ENCODE measurements at regions not wholly inside any gene's neighbourhood (a gene's known extent, or its start where the extent isn't known, plus 50 kb on each side); places are given as distances from the start of the nearest gene placed in this dataset.

DNA sequence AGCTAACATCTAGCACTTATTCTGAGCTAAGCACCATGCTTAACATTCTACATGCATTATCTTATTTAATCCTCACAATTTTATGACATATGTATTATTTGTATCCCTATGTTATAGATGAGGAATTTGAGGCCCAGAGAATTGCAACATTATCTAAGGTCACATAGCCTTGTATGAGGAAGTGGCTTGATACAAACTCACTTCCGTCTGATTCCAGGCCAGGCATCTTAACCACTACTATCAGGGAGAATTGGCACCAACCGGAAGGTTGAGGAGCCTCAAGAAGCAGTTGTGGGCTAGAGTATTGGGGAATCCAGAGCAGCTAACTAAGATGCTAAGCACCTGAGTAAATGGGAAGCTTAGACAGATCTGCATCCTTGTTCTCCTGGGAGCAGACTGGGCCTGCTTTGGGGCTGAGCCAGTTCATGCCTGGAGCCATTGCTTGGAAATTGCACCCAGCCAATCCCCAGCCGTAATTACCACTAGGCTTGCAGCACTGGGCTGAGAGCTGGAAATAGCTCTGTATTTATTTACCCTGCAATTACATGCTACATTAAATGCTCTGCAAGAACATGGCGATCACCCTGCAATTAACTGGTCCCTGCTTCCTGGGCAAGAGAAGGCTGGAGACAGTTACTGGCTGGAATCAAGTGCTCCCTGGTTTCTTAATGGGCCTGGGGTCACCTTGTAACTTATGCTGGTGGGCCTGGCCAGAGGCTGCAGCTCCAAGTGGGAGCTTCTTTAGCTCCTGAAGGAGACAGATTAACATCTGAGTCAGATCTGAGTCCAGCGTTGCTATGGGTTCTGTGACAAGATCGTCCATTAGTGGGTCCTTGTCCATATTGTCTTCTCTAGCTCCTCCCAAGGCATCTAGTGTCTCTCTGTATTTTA is 273.1 kb upstream of the CCL2 start:
- in situ Hi-C loops (cut with HindIII; ENCODE audit: low sequenced_read_pairs) = no loop called here

DNA sequence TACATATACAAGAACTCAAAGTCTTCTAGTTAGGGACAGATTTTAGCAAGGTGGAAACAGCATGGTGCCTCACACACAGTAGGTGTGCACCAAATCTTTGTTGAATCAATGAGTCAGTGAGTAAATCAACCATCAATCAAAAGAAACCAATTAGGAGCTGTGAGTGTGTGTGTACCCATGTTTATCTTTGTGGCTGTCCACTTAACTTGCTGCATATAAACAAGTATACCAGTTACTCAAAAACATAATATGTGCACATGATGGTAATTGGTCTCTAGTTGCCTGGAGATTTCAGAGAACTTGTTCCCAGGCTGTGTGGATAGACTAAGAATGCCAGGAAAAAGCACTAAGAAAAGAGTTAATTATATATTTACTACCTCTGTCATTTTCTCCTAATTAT is 272.2 kb upstream of the CCL2 start:
- in situ Hi-C loops (cut with HindIII; ENCODE audit: low sequenced_read_pairs) = no loop called here

DNA sequence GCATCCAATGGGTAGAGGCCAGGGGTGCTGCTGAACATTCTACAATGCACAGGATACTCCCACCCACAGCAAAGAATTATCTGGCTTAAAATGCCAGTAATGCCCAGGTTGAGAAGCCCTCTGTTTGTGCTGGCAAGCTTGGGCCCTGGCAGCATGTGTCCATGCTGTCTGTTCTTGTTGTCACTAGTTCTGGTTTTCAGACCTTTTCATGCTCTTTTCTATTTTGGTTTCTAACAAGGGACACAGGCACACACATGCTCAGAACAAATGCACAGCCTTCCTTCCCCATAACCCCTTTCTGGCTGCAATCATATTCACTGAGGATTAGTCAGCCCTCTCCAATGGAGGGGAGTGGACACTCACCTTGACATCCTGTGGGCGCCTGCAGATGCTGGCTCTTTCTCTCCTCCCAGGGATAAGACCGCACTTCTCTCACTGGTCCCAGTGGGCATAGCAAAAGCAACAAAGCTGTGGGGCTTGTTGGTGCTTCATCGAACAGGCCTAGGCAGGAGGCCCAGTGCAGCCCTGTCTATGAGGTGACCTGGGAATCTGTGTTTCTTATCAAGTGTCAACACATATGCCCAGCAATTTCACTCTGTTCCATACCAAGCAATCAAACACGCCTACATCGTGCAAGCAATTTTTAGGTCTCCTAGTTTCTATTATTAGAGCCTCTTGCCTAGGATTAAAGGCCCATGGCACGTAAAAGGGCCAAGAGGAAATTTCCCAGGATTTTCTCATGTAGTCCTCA is 271.1 kb upstream of the CCL2 start:
- in situ Hi-C loops (cut with HindIII; ENCODE audit: low sequenced_read_pairs) = no loop called here

DNA sequence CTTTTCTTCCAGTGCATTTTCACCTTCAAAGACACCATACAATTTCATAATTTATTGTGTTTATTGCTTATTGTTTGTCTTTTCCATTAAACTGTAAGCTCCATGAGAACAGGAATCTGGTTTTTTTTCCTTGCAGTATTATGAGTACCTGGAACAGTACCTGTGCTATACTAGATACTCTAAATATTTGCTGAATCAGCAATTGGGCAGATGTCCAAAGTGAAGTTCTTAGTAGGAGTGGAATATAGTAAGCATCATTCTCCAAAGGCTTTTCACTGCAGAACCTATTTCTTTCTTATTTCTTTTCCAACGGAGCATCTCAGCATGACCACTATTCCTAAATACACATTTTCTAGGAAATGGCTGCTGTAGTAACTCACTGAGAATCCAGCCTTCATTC is 269.0 kb upstream of the CCL2 start:
- in situ Hi-C loops (cut with HindIII; ENCODE audit: low sequenced_read_pairs) = no loop called here

DNA sequence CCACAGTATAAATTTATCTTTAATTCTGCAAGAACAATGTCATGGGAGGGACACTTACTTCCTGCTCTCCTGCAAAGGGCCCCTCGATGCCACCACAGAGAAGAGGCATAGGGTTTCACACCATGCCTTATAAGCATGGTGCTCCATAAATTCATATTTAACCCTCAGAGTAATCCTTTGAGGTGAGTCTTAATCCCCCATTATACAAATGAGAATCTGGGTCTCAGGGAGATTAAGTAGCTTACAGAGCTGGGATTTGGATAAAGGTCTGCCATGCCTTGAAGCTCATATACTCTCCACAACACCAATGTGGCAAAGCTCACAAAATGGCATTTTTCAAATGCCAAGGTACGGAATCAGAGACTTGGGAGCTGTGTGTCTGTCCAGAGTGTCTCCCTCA is 268.5 kb upstream of the CCL2 start:
- in situ Hi-C loops (cut with HindIII; ENCODE audit: low sequenced_read_pairs) = no loop called here

DNA sequence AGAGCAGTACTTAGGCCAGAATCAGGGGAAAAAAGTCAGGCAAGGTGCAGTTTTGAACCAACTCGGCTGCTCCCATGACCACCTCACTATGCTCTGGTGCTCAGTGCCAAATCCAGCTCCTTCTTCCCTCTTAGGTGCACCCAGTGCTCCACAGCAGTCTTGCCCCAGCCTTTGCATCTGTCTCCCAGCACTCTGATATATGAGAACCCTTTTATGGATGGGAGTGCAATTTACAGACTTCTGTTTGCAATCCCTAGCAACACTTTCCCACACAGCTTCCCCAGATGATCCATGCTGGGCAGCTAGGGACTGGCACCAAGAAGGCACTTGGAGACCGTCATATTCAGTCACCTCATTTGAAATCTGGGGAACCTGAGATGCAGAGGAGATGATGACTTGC is 267.9 kb upstream of the CCL2 start:
- in situ Hi-C loops (cut with HindIII; ENCODE audit: low sequenced_read_pairs) = no loop called here

DNA sequence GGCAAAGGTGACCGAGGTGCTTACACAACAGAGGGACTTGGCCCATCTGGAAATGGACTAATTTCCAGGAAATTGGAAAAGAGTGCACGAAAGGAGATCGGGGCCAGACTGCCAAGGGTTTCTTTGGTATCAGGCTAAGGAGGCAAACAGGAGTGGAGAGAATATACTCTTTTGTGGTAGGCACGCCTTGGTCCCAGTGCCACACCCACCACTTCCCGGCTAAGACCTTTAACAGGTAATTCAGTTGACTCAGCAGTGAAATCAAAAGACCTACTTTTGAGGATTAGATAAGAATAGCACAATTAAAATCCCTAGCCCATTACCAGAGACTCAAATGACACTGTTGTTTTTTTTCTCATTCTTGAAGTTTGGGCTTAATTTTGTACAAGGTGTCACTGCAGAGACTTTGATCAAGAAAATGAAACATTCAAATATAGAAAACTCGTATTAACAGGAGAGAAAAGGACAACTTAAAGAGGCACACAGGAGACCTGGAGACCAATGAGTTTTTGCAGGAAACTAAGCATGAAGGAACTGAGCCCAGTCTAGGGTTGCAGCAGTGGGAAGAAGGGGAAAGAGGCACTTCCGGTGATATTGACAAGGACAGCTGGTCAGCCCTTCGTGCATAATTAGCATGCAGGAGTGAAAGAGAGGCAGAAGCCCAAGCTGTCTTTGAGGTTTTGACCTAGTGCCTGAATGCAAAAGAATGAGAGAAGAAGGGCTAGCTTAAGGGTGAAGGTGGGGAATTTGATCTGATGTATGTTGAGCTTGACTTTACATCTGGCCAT is 265.5 kb upstream of the CCL2 start:
- in situ Hi-C loops (cut with HindIII; ENCODE audit: low sequenced_read_pairs) = no loop called here

DNA sequence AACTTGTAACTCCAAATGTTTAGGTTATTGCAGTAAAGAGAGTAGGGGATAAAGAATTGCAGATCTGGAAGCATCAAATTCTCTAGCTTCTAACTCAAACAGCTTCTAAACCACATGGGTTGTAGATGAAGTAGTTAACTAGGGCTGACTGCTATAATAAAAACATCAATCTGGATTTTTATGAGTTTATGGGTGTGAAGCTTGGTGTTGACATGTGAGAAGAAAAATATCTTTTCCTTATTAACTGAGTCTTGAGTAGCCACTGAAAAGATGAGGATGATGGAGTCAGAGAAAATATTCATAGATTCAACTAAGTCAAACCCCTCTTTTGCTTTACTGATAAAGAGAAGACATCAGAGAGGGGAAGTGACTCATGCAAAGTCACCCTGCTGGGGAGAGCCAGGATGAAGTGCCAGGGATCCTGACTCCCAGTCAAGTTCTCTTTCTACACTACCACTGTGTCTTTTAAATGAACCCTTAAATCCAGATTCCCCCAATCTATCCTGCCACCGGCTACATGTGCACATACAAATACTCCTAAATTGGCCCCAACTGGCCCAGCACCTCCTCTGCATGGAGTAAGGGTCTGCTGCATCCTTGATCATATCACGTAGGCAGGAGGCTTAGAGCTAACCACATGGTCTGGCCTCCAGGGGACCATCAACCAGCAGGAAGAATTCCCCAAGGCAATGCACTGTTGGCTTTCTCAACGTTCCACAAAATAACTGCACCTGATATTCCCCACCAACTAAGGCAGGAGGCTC is 264.0 kb upstream of the CCL2 start:
- in situ Hi-C loops (cut with HindIII; ENCODE audit: low sequenced_read_pairs) = no loop called here

DNA sequence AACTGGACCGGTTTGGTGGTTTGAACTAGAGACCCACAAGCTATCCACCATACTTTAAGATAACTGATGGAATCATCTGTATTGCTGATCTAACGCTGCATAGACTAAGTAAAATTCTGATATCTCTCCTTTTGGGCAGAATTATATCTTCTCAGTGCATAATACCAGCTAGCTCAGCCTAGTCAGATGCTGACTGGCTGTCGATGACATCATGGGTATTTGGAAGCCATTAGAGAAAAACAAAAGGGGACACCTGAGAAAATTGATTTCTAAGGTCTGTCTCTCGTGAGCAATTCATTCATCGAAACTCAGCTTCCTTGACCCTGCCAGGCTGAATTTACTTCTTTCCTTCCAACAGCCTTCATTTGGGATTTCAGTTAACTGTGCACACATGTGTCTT is 263.0 kb upstream of the CCL2 start:
- in situ Hi-C loops (cut with HindIII; ENCODE audit: low sequenced_read_pairs) = no loop called here

DNA sequence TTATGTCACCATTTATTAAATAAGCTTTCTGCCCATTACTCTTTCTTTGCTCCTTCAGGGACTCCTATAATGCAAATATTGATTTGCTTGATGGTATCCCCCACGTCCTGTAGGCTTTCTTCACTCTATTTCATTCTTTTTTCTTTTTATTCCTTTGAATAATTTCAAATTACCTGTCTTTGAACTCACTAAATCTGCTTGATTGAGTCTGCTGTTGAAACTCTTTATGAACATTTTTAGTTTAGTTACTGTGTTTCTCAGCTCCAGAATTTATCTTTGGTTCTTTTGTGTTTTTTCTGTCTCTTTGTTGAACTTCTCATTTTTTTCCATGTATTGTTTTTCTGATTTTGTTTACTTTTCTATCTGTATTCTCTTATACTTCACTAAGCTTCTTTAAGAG is 254.4 kb upstream of the CCL2 start:
- in situ Hi-C loops (cut with HindIII; ENCODE audit: low sequenced_read_pairs) = no loop called here

DNA sequence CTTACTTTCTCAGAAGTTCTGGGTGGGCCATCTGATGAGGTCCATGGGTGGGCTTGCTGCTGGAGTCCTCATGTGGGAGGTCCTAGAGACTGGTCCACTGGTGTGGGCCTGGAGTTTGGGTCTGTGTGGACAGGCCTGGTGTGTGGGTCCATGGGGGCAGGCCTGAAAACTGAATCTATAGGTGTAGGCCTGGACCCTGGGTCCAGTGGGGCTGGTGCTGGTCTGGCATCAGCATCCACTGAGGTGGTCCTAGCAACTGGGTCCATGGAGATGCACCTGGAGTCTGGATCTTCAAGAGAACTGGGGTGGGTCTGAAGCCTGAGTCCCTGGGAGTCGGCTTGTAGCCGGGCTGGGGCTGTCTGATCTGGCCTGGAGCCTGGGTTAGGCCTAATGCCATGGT is 253.8 kb upstream of the CCL2 start:
- in situ Hi-C loops (cut with HindIII; ENCODE audit: low sequenced_read_pairs) = no loop called here

DNA sequence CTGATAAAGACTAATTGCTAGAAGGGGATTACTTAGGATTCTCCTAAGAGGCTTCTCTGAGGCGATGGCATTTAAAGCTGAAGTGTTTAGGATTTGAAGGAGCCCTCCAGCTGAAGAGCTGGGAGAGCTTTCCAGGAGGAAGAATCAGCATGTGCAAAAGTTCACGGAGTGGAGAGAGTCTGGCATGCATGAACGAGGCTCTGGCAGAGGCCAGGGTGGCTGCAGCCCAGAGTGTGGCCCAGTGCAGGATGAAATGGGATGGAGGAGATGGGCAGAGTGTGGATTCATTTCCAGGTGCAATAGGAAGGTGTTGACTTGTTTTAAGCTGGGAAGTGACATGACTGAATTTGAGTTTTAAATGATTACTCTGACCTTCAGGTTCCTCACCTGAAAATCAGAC is 249.0 kb upstream of the CCL2 start:
- in situ Hi-C loops (cut with HindIII; ENCODE audit: low sequenced_read_pairs) = no loop called here

DNA sequence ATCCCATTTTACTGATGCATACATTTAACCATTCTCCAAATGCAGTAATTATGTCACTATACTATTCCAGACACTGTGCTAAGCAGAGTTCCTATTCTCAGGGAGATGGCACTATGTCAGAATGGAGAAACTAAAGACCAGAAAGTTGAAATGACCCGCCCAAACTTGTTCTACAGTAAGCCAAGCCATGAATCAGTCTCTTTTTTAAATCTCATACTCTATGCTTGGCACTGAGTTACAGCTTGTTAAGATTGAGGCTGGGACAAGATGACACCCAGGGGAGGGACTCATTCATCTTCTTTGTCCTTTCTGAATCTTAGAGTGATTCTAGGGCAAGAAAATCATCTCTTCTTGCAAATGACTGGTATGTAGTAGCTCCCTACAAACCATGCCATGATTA is 247.0 kb upstream of the CCL2 start:
- in situ Hi-C loops (cut with HindIII; ENCODE audit: low sequenced_read_pairs) = no loop called here

DNA sequence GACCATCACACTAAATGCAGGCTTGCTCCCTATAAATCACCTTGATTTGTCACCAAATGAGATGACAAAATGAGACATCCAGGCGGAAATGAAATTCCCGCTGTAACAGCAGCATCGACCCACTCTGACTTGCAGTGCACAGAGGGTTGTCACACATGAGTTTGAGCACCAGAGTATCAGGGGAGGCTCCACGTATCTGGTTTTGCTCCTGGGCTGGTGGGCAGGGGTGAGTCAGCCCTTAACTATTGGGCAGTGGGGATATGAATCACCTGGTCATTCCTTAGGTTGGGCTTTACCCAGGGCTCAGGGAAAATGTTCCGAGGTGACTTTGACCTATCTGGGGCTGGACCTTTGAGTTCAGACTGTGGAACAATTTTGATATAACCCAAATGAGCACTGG is 245.2 kb upstream of the CCL2 start:
- in situ Hi-C loops (cut with HindIII; ENCODE audit: low sequenced_read_pairs) = no loop called here

DNA sequence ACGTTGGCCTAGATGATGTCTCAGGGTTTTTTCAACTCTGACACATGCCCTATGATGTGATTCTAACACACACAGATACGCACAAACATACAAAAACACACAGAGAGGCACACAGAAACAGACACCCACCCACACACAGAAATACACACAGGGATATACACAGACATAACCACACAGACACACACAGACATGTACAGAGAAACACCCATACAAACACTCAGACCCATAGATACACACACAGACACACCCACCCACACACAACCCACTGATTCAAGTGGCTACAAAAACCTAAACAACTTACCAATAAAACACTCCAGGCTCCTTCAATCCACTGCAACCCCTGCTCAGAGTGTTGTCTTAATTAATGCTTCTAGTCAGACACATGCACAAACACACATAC is 244.6 kb upstream of the CCL2 start:
- in situ Hi-C loops (cut with HindIII; ENCODE audit: low sequenced_read_pairs) = no loop called here

DNA sequence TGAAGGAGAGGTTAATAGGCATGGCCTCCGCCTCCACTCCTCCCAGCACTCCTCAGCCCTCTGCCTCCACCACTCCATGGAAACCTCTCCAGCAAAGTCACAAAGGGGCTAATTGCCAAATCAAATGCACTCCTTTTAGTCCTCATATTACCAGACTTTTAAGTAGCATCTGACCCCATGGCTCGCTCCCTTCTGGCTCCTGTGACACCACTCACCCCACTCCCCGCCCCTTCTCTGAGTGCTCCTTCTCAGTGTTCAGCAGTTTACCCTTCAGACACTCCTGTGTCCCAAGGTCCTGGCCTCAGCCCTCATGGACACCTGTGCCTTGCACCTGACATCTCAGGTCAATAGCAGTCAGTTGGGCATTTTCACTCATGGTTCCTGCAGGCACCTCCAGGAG is 243.5 kb upstream of the CCL2 start:
- in situ Hi-C loops (cut with HindIII; ENCODE audit: low sequenced_read_pairs) = no loop called here

DNA sequence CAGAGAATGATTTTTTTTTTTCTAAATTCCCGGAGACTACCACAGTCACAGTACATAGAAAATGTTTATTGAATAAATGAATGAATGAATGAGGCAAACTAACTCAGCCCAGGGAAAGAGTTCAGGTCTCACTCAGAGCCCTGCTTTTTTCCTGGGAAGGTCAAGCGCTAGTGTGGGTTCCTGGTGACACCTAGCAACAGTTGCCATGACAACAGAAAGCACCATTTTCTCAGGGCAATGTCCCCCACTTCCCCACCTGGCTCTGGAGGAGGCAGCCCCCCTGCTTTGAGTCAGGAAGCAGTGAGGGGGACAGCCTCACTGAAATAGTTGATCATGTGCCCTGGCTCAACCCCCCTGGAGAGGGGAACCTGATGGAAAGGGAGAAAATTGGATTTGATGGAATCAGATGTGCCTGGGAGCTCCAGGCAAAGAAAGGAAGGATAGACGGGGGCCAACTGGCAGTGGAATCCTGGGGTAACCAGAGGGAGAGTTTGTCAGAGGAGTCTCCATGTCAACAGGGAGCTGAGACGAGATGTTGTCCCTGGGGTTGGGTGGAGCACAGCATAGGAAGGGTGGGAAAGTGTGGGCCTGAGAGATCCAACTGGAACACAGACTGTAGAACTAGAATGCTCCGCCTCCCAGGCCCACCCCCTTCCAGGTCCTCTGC is 242.2 kb upstream of the CCL2 start:
- in situ Hi-C loops (cut with HindIII; ENCODE audit: low sequenced_read_pairs) = no loop called here

DNA sequence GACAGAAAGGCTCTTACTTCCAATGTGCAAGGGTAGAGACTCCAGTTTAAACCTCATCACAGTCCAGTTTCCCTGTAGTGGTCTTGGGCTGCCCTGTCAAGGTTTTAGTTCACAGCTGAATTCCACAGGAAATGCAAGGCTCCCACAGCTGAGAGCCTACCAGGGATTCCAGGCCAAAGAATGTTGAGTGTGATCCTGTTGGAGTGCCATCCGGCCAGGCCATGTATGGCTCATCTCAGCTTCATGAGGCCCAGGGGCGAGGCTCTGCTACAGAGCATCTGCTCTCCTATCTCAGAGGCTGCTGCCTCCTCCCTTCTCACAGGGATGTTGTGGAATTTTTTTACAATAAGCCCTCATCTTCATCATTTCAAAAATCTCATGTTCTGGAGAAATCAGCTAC is 239.8 kb upstream of the CCL2 start:
- in situ Hi-C loops (cut with HindIII; ENCODE audit: low sequenced_read_pairs) = no loop called here

DNA sequence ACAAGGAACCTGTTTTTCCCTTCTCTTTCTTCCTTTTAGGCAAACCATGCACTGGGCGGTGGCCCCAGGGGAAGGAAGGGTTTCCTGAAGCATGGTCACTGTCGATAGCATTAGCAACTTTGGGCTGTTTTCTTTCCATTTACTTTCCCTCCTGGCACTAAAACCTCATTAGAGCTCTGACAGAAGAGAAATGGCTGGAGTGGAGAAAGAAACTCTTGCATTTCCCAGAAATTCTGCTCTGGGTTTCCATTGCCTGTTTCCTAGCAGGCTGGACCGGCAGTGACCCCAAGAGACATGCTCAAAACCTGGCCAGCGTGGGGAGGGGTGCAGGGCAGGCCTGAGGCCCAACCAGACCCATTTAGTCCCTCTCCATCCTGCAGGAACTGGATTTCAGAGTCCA is 230.7 kb upstream of the CCL2 start:
- in situ Hi-C loops (cut with HindIII; ENCODE audit: low sequenced_read_pairs) = no loop called here

DNA sequence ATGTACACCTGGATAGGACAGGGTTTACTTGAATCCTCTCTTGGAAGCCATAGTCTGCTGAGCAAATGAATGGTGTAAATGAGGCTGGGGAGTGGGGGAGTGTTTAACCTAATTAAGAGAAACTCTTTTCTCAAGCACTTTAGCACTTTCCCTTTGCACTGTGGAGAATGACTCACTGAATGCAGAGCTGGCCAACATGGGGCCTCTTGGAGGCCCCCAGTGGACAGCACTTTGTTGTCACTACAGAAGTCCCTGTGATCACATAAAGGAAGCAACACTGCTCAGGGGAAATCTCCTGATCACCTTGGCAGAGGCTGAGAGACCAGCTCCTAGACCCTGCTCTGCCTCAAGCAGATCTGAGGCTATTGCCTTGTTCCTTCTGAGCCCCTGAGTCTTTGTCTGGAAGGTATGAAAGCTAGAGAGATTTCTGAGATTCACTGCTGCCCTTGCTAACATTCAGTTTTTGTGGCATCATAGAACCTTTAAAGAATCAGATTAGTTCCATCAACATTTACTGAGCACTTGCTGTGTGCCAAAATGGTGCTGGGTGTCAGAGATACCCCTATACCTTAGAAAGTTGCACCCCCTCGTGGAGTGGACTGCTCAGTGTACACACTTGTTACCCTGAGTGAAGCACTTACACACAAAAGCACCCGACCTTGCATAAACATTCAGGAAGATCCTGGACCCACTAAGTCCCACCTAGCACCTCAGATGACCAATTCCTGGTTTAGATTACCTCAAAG is 230.1 kb upstream of the CCL2 start:
- in situ Hi-C loops (cut with HindIII; ENCODE audit: low sequenced_read_pairs) = no loop called here

Measured in DLD1 (cell line).